Astrocyte of the spinal cord (primary cell): ENCODE measurements at regions not wholly inside any gene's neighbourhood (a gene's known extent, or its start where the extent isn't known, plus 50 kb on each side); places are given as distances from the start of the nearest gene placed in this dataset.

Experiments
- DNase-seq: peaks from one replicate; pipeline ENCODE4 v3.0.0; 2011; ENCODE audit warnings: low read depth, low spot score
- H3K4me3 ChIP-seq: 2 replicates; pipeline ENCODE4 v1.5.1; 2011; ENCODE audit warnings: low read depth, mild to moderate bottlenecking, low read length, moderate library complexity
- CTCF ChIP-seq: IDR thresholded peaks from 2 replicates; pipeline ENCODE4 v1.5.1; 2012; ENCODE audit warnings: low read depth, mild to moderate bottlenecking, low read length, inconsistent platforms
- in situ Hi-C: cut with HindIII; loops from 2 replicates; pipeline ENCODE4 v1.10.0; 2017; ENCODE audit warnings: low sequenced_read_pairs

GRCh38 chr20:6857927-6858326 lies 90.4 kb downstream of the BMP2 start:
- no peak for DNase-seq
- no peak for TF ChIP-seq CTCF
- in situ Hi-C loops: no loop called here
- no peak overlapping the region for H3K4me3 ChIP-seq

GRCh38 chr20:6863355-6863754 lies 95.9 kb downstream of the BMP2 start:
- no peak for DNase-seq
- TF ChIP-seq CTCF: no peak
- in situ Hi-C loops: no loop called here

GRCh38 chr20:6863798-6864201 lies 96.3 kb downstream of the BMP2 start:
- DNase-seq: no peak
- no peak overlapping the region for H3K4me3 ChIP-seq
- no peak for TF ChIP-seq CTCF
- in situ Hi-C loops: no loop called here

More at GRCh38 chr20:6863355-6863754, 95.9 kb downstream of the BMP2 start:
- H3K4me3 ChIP-seq: no peak overlapping the region

- in situ Hi-C loops: no loop called here
- no peak overlapping the region for H3K4me3 ChIP-seq
- no peak for DNase-seq
- TF ChIP-seq CTCF: no peak
Observed at GRCh38 chr20:6864740-6865139, 97.3 kb downstream of the BMP2 start.

- H3K4me3 ChIP-seq: no peak overlapping the region
- in situ Hi-C loops: no loop called here
- TF ChIP-seq CTCF: no peak
- peak; percentile 34 for DNase-seq
Observed at GRCh38 chr20:6866741-6867140, 99.3 kb downstream of the BMP2 start.

- in situ Hi-C loops: no loop called here
- no peak for TF ChIP-seq CTCF
- peak; percentile 12 for DNase-seq
- no peak overlapping the region for H3K4me3 ChIP-seq
Observed at GRCh38 chr20:6868861-6869260, 101.4 kb downstream of the BMP2 start.

- H3K4me3 ChIP-seq: no peak overlapping the region
- in situ Hi-C loops: no loop called here
- TF ChIP-seq CTCF: no peak
- DNase-seq: no peak
Observed at GRCh38 chr20:6870559-6870958, 103.1 kb downstream of the BMP2 start.
